ENCODE measurements at regions not wholly inside any gene's neighbourhood (a gene's known extent, or its start where the extent isn't known, plus 50 kb on each side); places are given as distances from the start of the nearest gene placed in this dataset.

GRCh38 chr1:239178961-239179360 is 207.4 kb upstream of the CHRM3 start:
- TF ChIP-seq CTCF (IDR thresholded peaks at IDR 0.05) (no peak), POLR2A (IDR thresholded peaks at IDR 0.05) (no peak), POLR2AphosphoS5 (IDR thresholded peaks at IDR 0.05) (no peak)

Data from sigmoid colon (tissue), 4 donors.